Adrenal gland (tissue), 5 donors: ENCODE measurements at regions not wholly inside any gene's neighbourhood (a gene's known extent, or its start where the extent isn't known, plus 50 kb on each side); places are given as distances from the start of the nearest gene placed in this dataset.

Source experiments
- CTCF ChIP-seq, 6 experiments: fragments of 450-650 bp in 4 of 6; fragments of 200-600 bp in 2 of 6; sonication (generic) in 1 of 6; IDR thresholded peaks; 1 replicate in 5 of 6; 2 replicates in 1 of 6; pipeline versions ENCODE4 v1.5.1 to v1.8.0; 2016 to 2021; ENCODE audit warnings: antibody characterized with exemption in 6 of 6, mild to moderate bottlenecking in 2 of 6, moderate library complexity in 1 of 6
- POLR2A ChIP-seq, 2 donors: fragments of 450-650 bp; IDR thresholded peaks; one replicate each; pipeline ENCODE4 v1.6.1; 2017; ENCODE audit warnings: antibody characterized with exemption in 2 of 2, mild to moderate bottlenecking in 2 of 2, moderate library complexity in 1 of 2
- donor health status: DM: no; HTN: no; CAD: no.

GRCh38 chr12:69007855-69008351, 74.9 kb upstream of the CPM start:
- TF ChIP-seq CTCF (IDR thresholded peaks at IDR 0.05) (no peak), POLR2A (IDR thresholded peaks at IDR 0.05) (no peak)
